ENCODE measurements at regions not wholly inside any gene's neighbourhood (a gene's known extent, or its start where the extent isn't known, plus 50 kb on each side); places are given as distances from the start of the nearest gene placed in this dataset.

DNA sequence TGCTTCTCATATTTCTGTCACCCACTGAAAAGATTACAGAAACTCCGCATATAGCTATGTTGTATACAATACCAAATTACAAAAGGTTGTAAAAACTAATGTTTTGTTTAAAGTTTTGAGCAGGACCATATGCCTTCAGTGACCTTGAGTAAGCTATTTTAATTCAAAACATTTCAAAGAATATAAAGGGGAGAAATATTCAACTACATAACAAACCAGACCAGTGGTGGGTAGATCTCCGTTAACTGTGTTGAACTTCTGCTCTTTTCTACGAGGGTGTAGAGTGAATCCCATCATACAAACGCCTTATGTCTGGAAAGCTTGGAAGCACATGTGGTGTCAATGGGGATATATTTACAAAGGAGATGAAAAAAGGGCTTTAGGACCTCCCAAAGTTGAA, 68.4 kb upstream of the NR2F2 start:
- WGBS, 2 experiments (ENCODE audit: low coverage in 1 of 2, low lambda C conversion rate in 2 of 2, missing lambda C conversion rate in 2 of 2): 65 to 74% methylated on average over 4 of the region's 4 CpGs
- H3K4me2 ChIP-seq (ENCODE audit: unreplicated experiment): no peak overlapping the region
- H3K9me3 ChIP-seq (ENCODE audit: low read depth): no peaks in the 10 kb centered on the region
- H3K4me1 ChIP-seq (ENCODE audit: insufficient read depth): peaks cover 19% of the 10 kb centered on the region
- no peak for DNase-seq
- H3K79me2 ChIP-seq (ENCODE audit: insufficient read depth): no peaks in the 10 kb centered on the region
- no peak overlapping the region for H3K9ac ChIP-seq
- H3F3A ChIP-seq (ENCODE audit: insufficient read depth): no peaks in the 10 kb centered on the region
- no peak overlapping the region for H3K27ac ChIP-seq
- H3K36me3 ChIP-seq (ENCODE audit: low read depth): no peaks in the 10 kb centered on the region
- no peak overlapping the region for H3K4me3 ChIP-seq
- no peak overlapping the region for H2AFZ ChIP-seq
- no peaks in the 10 kb centered on the region for H3K27me3 ChIP-seq (replicated peaks; ENCODE audit: insufficient read depth)
- in situ Hi-C loops (cut with MboI): no loop called here
- no peaks in the 10 kb centered on the region for H3K9me2 ChIP-seq (ENCODE audit: insufficient read depth)
- no peak for TF ChIP-seq EZH2 (IDR thresholded peaks at IDR 0.05; ENCODE audit: insufficient read depth, poor library complexity, severe bottlenecking)
- no peaks in the 10 kb centered on the region for H4K20me1 ChIP-seq (ENCODE audit: insufficient read depth)

GRCh38 chr15:96262549-96263489, 67.7 kb upstream of the NR2F2 start:
- H3K9ac ChIP-seq: no peak overlapping the region
- H3K27me3 ChIP-seq (replicated peaks; ENCODE audit: insufficient read depth): no peaks in the 10 kb centered on the region
- H3K79me2 ChIP-seq (ENCODE audit: insufficient read depth): no peaks in the 10 kb centered on the region
- peaks cover 19% of the 10 kb centered on the region for H3K4me1 ChIP-seq (ENCODE audit: insufficient read depth)
- H3K9me2 ChIP-seq (ENCODE audit: insufficient read depth): no peaks in the 10 kb centered on the region
- no peak overlapping the region for H3K27ac ChIP-seq
- DNase-seq: no peak
- no peaks in the 10 kb centered on the region for H3K36me3 ChIP-seq (ENCODE audit: low read depth)
- no peak overlapping the region for H3K4me3 ChIP-seq
- 83% methylated on average over 10 of the region's 10 CpGs for WGBS, 2 experiments (ENCODE audit: low coverage in 1 of 2, low lambda C conversion rate in 2 of 2, missing lambda C conversion rate in 2 of 2)
- H3K9me3 ChIP-seq (ENCODE audit: low read depth): no peaks in the 10 kb centered on the region
- H2AFZ ChIP-seq: no peak overlapping the region
- H3K4me2 ChIP-seq (ENCODE audit: unreplicated experiment): no peak overlapping the region
- TF ChIP-seq EZH2 (IDR thresholded peaks at IDR 0.05; ENCODE audit: insufficient read depth, poor library complexity, severe bottlenecking) (no peak), EZH2phosphoT487 (IDR thresholded peaks at IDR 0.05; ENCODE audit: insufficient read depth, low read depth) (no peak)
- in situ Hi-C loops (cut with MboI): no loop called here
- H3F3A ChIP-seq (ENCODE audit: insufficient read depth): no peaks in the 10 kb centered on the region
- no peaks in the 10 kb centered on the region for H4K20me1 ChIP-seq (ENCODE audit: insufficient read depth)

- no peak overlapping the region for H3K4me2 ChIP-seq (ENCODE audit: unreplicated experiment)
- no peak overlapping the region for H3K27ac ChIP-seq
Measured at GRCh38 chr15:96264351-96264798, 66.1 kb upstream of the NR2F2 start.

DNA sequence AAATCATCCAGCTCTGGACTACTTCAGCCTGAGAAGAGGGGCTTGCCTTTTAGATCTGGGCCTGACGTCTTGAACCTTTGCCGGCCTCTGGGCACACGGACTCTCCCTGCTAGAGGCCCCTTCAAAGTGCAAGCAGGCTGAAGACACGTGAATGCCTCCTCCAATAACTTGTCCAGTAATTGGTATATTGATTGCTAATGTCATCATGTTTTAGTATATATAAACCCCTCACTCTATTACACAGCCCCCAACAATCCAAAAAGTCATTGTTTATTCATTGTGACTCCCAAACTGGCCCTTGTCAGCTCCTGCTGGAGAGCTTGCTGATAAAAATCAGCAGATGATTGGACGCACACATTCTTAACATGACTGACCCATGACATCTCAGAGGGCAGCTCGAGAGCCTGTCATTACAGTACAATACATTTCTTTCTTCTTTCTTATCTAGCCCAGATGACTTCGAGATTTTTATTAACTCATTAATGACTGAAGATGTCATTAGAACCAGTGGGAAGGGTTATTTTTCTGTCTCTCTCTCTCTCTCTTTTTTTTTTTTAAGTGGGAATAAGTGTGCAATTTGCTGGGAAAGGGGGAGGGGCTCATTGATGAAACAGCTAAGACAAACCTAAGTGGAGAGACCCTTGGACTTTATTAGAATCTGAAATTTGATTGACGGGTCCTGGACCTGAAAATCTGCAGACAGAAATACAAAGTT, 65.5 kb upstream of the NR2F2 start:
- Histone ChIP-seq H3K4me1 (ENCODE audit: insufficient read depth) (peaks cover 24% of the 10 kb centered on the region), H3K9me3 (ENCODE audit: low read depth) (no peaks in the 10 kb centered on the region), H3K27ac (no peak overlapping the region), H3F3A (ENCODE audit: insufficient read depth) (no peaks in the 10 kb centered on the region), H4K20me1 (ENCODE audit: insufficient read depth) (no peaks in the 10 kb centered on the region), H3K4me2 (ENCODE audit: unreplicated experiment) (peak overlapping the region; percentile 30), H2AFZ (no peak overlapping the region), H3K9ac (no peak overlapping the region), H3K4me3 (no peak overlapping the region), H3K27me3 (replicated peaks; ENCODE audit: insufficient read depth) (no peaks in the 10 kb centered on the region), H3K79me2 (ENCODE audit: insufficient read depth) (no peaks in the 10 kb centered on the region), H3K9me2 (ENCODE audit: insufficient read depth) (no peaks in the 10 kb centered on the region), H3K36me3 (ENCODE audit: low read depth) (no peaks in the 10 kb centered on the region)
- DNase-seq: peak; percentile 53
- in situ Hi-C loops (cut with MboI): no loop called here
- no peak for TF ChIP-seq EZH2phosphoT487 (IDR thresholded peaks at IDR 0.05; ENCODE audit: insufficient read depth, low read depth)
- no peak for TF ChIP-seq EZH2 (IDR thresholded peaks at IDR 0.05; ENCODE audit: insufficient read depth, poor library complexity, severe bottlenecking)
- 58% methylated on average over 8 of the region's 8 CpGs for WGBS, 2 experiments (ENCODE audit: low coverage in 1 of 2, low lambda C conversion rate in 2 of 2, missing lambda C conversion rate in 2 of 2)

More at GRCh38 chr15:96264351-96264798, 66.1 kb upstream of the NR2F2 start:
- H3K9me2 ChIP-seq (ENCODE audit: insufficient read depth): no peaks in the 10 kb centered on the region
- H3K9me3 ChIP-seq (ENCODE audit: low read depth): no peaks in the 10 kb centered on the region
- in situ Hi-C loops (cut with MboI): no loop called here
- H2AFZ ChIP-seq: no peak overlapping the region
- H3K9ac ChIP-seq: no peak overlapping the region
- no peaks in the 10 kb centered on the region for H3F3A ChIP-seq (ENCODE audit: insufficient read depth)
- WGBS, 2 experiments (ENCODE audit: low coverage in 1 of 2, low lambda C conversion rate in 2 of 2, missing lambda C conversion rate in 2 of 2): 90 to 92% methylated on average over 1 of the region's 1 CpG
- no peaks in the 10 kb centered on the region for H3K27me3 ChIP-seq (replicated peaks; ENCODE audit: insufficient read depth)
- no peaks in the 10 kb centered on the region for H3K79me2 ChIP-seq (ENCODE audit: insufficient read depth)
- no peak for DNase-seq
- H3K4me3 ChIP-seq: no peak overlapping the region
- no peaks in the 10 kb centered on the region for H4K20me1 ChIP-seq (ENCODE audit: insufficient read depth)
- peaks cover 23% of the 10 kb centered on the region for H3K4me1 ChIP-seq (ENCODE audit: insufficient read depth)
- TF ChIP-seq EZH2 (IDR thresholded peaks at IDR 0.05; ENCODE audit: insufficient read depth, poor library complexity, severe bottlenecking) (no peak), EZH2phosphoT487 (IDR thresholded peaks at IDR 0.05; ENCODE audit: insufficient read depth, low read depth) (no peak)
- H3K36me3 ChIP-seq (ENCODE audit: low read depth): no peaks in the 10 kb centered on the region

Measured in GM23248 (cell line).